Prostate gland (tissue), 2 donors: ENCODE measurements at regions not wholly inside any gene's neighbourhood (a gene's known extent, or its start where the extent isn't known, plus 50 kb on each side); places are given as distances from the start of the nearest gene placed in this dataset.
"Not testable (repeated sequence)": the region's sequence is repeated elsewhere in the genome, so short reads cannot be mapped to it uniquely, and the experiment has no call there.

Source experiments
- DNase-seq: peaks from one replicate; pipeline ENCODE4 v3.0.0-alpha.2; 2019; ENCODE audit warnings: low spot score
- H3K27ac ChIP-seq, 2 donors: fragments of 200-600 bp; sonication (generic); 2 replicates each; pipeline ENCODE4 v1.5.1; 2017 to 2019
- H3K27me3 ChIP-seq: fragments of 200-600 bp; sonication (generic); replicated peaks from 2 replicates; pipeline ENCODE4 v1.5.1; 2019; ENCODE audit not compliant: insufficient read depth
- H3K36me3 ChIP-seq, 2 donors: fragments of 200-600 bp; sonication (generic); 1 replicate in 1 of 2; 2 replicates in 1 of 2; pipeline versions ENCODE4 v1.5.1 to v1.8.1; 2017 to 2019
- H3K4me1 ChIP-seq: fragments of 200-600 bp; sonication (generic); replicated peaks from 2 replicates; pipeline ENCODE4 v1.5.1; 2019
- H3K4me3 ChIP-seq, 2 donors: fragments of 200-600 bp; sonication (generic); 2 replicates each; pipeline ENCODE4 v1.5.1; 2017 to 2019
- H3K9me3 ChIP-seq: fragments of 200-600 bp; sonication (generic); 2 replicates; pipeline ENCODE4 v1.5.1; 2017
- CTCF ChIP-seq, 4 experiments: fragments of 200-600 bp in 2 of 4; fragments of 450-650 bp in 2 of 4; sonication (generic) in 2 of 4; IDR thresholded peaks; 1 replicate in 3 of 4; 2 replicates in 1 of 4; pipeline ENCODE4 v1.5.1; 2016 to 2019; ENCODE audit warnings: antibody characterized with exemption in 4 of 4, mild to moderate bottlenecking in 2 of 4, moderate library complexity in 2 of 4
- POLR2A ChIP-seq: fragments of 450-650 bp; IDR thresholded peaks from one replicate; pipeline ENCODE4 v1.6.1; 2016; ENCODE audit warnings: antibody characterized with exemption, mild to moderate bottlenecking
- POLR2AphosphoS5 ChIP-seq: sonication (generic); formaldehyde crosslinking; IDR thresholded peaks from one replicate; pipeline ENCODE4 v1.6.1; 2017; ENCODE audit warnings: antibody characterized with exemption
- WGBS: methylation state at CpG from one replicate; pipeline ENCODE4 v1.1.5; 2018; 5-methylcytosine and 5-hydroxymethylcytosine counted together
- intact Hi-C: fragments of 100-400 bp; cut with DNase I; formaldehyde crosslinking; loops from one replicate; pipeline ENCODE4 v1.14.2; 2022

GRCh38 chr5:12615141-12615820, 711.0 kb upstream of the CTNND2 start:
- Histone ChIP-seq H3K4me1 (no peaks in the 10 kb centered on the region), H3K36me3 (no peaks in the 10 kb centered on the region), H3K27me3 (no peaks in the 10 kb centered on the region), H3K27ac (no peak overlapping the region), H3K9me3 (no peaks in the 10 kb centered on the region), H3K4me3 (no peak overlapping the region)
- no peak for DNase-seq
- WGBS: 19% methylated on average over 3 of the region's 3 CpGs
- no peak for TF ChIP-seq CTCF (IDR thresholded peaks at IDR 0.05)
- TF ChIP-seq POLR2AphosphoS5: no peak
- TF ChIP-seq POLR2A: no peak
- intact Hi-C loops: no loop called here

GRCh38 chr5:12614608-12615007, 710.4 kb upstream of the CTNND2 start:
- no peaks in the 10 kb centered on the region for H3K9me3 ChIP-seq
- no peak overlapping the region for H3K4me3 ChIP-seq
- intact Hi-C loops: no loop called here
- H3K36me3 ChIP-seq: no peaks in the 10 kb centered on the region
- no peaks in the 10 kb centered on the region for H3K27me3 ChIP-seq
- TF ChIP-seq POLR2A: no peak
- TF ChIP-seq CTCF (IDR thresholded peaks at IDR 0.05): no peak
- TF ChIP-seq POLR2AphosphoS5: no peak
- no peak overlapping the region for H3K27ac ChIP-seq
- no peaks in the 10 kb centered on the region for H3K4me1 ChIP-seq
- WGBS: 79% methylated on average over 1 of the region's 1 CpG
- no peak for DNase-seq

- no peaks in the 10 kb centered on the region for H3K27me3 ChIP-seq
- intact Hi-C loops: no loop called here
- H3K27ac ChIP-seq: no peak overlapping the region
- TF ChIP-seq CTCF (IDR thresholded peaks at IDR 0.05) (no peak), POLR2AphosphoS5 (no peak), POLR2A (no peak)
- no peaks in the 10 kb centered on the region for H3K9me3 ChIP-seq
- no peaks in the 10 kb centered on the region for H3K4me1 ChIP-seq
- DNase-seq: no peak
- H3K4me3 ChIP-seq: no peak overlapping the region
- no peaks in the 10 kb centered on the region for H3K36me3 ChIP-seq
Measured at GRCh38 chr5:12611132-12611531, 706.9 kb upstream of the CTNND2 start.

GRCh38 chr5:12607817-12608216, 703.6 kb upstream of the CTNND2 start:
- intact Hi-C loops, H3K4me3 ChIP-seq, H3K27ac ChIP-seq, DNase-seq, H3K9me3 ChIP-seq, H3K27me3 ChIP-seq, H3K4me1 ChIP-seq, H3K36me3 ChIP-seq: not testable (repeated sequence)
- WGBS: 48% methylated on average over 2 of the region's 2 CpGs

GRCh38 chr5:12592228-12592627, 688.0 kb upstream of the CTNND2 start:
- Histone ChIP-seq H3K36me3 (no peaks in the 10 kb centered on the region), H3K9me3 (no peaks in the 10 kb centered on the region), H3K4me3 (no peak overlapping the region), H3K4me1 (no peaks in the 10 kb centered on the region), H3K27ac (no peak overlapping the region), H3K27me3 (no peaks in the 10 kb centered on the region)
- 91% methylated on average over 3 of the region's 3 CpGs for WGBS
- DNase-seq: no peak
- TF ChIP-seq CTCF (IDR thresholded peaks at IDR 0.05): no peak
- TF ChIP-seq POLR2AphosphoS5: no peak
- TF ChIP-seq POLR2A: no peak
- intact Hi-C loops: no loop called here
